Upper lobe of right lung (tissue), 1 donor: ENCODE measurements at regions not wholly inside any gene's neighbourhood (a gene's known extent, or its start where the extent isn't known, plus 50 kb on each side); places are given as distances from the start of the nearest gene placed in this dataset.

ENCODE experiments used
- ATAC-seq: fragments of 200-7000 bp; cut with Tn5 transposase; one replicate; pipeline ENCODE4 v1.9.1; 2020; ENCODE audit warnings: mild to moderate bottlenecking, moderate library complexity
- DNase-seq: peaks from one replicate; pipeline ENCODE4 v3.0.0-alpha.2; 2020
- H3K27ac ChIP-seq: fragments of 200-600 bp; one replicate; pipeline ENCODE4 v1.8.0; 2022
- H3K27me3 ChIP-seq: fragments of 200-600 bp; one replicate; pipeline ENCODE4 v1.8.0; 2022; ENCODE audit warnings: mild to moderate bottlenecking
- H3K36me3 ChIP-seq: fragments of 200-600 bp; one replicate; pipeline ENCODE4 v1.8.0; 2022
- H3K4me1 ChIP-seq: fragments of 200-600 bp; one replicate; pipeline ENCODE4 v1.8.0; 2022
- H3K4me3 ChIP-seq: fragments of 200-600 bp; one replicate; pipeline ENCODE4 v1.8.0; 2022; ENCODE audit warnings: mild to moderate bottlenecking
- H3K9me3 ChIP-seq: fragments of 200-600 bp; one replicate; pipeline ENCODE4 v1.8.0; 2022
- intact Hi-C: fragments of 100-400 bp; cut with DNase I; formaldehyde crosslinking; loops from one replicate; pipeline ENCODE4 v1.11.0; 2022
- TF ChIP-seq, protein P1 (sequence below): fragments of 200-600 bp; IDR thresholded peaks from one replicate; pipeline ENCODE4 v1.8.0; 2022; ENCODE audit warnings: antibody characterized with exemption
- donor health status: DM: no; HTN: yes; CAD: no; lungs with severe emphysema.

DNA sequence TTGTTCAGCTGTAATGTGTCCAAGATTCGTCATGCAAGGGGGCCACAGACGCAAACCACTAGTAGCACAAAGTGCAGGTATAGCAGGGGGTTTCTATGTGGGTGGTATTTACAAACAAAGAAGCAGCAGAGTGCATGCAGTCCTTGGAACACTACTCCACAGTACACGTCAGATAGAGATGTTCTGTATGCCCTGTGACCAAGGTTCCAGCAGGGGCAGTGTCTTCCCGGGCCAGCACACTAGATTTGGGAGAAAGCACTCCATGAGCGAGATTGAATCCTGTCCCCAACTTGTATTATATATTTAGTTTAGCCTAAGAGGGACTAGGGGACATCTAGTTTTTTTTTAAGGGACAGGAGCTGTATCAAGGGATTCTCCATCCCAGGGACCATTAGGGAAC is 54.4 kb upstream of the ESX1 start:
- no peak overlapping the region for H3K4me3 ChIP-seq
- no peak for DNase-seq
- H3K4me1 ChIP-seq, result no peaks in the 10 kb centered on the region
- H3K9me3 ChIP-seq, result no peaks in the 10 kb centered on the region
- ATAC-seq, result no peak
- H3K36me3 ChIP-seq, result no peaks in the 10 kb centered on the region
- TF ChIP-seq, protein P1, sequence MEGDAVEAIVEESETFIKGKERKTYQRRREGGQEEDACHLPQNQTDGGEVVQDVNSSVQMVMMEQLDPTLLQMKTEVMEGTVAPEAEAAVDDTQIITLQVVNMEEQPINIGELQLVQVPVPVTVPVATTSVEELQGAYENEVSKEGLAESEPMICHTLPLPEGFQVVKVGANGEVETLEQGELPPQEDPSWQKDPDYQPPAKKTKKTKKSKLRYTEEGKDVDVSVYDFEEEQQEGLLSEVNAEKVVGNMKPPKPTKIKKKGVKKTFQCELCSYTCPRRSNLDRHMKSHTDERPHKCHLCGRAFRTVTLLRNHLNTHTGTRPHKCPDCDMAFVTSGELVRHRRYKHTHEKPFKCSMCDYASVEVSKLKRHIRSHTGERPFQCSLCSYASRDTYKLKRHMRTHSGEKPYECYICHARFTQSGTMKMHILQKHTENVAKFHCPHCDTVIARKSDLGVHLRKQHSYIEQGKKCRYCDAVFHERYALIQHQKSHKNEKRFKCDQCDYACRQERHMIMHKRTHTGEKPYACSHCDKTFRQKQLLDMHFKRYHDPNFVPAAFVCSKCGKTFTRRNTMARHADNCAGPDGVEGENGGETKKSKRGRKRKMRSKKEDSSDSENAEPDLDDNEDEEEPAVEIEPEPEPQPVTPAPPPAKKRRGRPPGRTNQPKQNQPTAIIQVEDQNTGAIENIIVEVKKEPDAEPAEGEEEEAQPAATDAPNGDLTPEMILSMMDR, result no peak
- H3K27ac ChIP-seq, result no peak overlapping the region
- H3K27me3 ChIP-seq, result no peaks in the 10 kb centered on the region
- intact Hi-C loops, result no loop called here

DNA sequence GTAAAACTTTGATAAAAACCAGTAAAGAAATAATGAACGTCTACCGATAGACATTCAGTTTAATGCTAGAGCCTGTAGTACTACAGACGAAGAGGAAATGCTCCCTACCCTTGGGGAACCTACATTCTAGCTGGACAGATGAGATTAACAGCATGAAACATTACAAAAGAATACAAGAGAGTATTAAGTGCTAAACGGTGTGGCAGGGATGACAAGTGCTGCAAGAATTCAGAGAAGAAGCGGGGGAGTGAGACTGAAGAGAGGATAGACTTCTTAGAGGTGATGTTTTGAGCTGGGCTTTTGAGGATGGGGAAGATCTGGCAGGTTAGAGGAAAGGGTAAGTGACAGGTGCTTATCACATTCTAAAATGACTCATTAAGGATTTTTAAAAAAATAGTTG is 52.6 kb upstream of the ESX1 start:
- no peak for DNase-seq
- Histone ChIP-seq H3K4me1 (no peaks in the 10 kb centered on the region), H3K27ac (no peak overlapping the region), H3K4me3 (no peak overlapping the region), H3K36me3 (no peaks in the 10 kb centered on the region), H3K27me3 (no peaks in the 10 kb centered on the region), H3K9me3 (no peaks in the 10 kb centered on the region)
- TF ChIP-seq, protein P1, result no peak
- ATAC-seq, result no peak
- intact Hi-C loops, result no loop called here

DNA sequence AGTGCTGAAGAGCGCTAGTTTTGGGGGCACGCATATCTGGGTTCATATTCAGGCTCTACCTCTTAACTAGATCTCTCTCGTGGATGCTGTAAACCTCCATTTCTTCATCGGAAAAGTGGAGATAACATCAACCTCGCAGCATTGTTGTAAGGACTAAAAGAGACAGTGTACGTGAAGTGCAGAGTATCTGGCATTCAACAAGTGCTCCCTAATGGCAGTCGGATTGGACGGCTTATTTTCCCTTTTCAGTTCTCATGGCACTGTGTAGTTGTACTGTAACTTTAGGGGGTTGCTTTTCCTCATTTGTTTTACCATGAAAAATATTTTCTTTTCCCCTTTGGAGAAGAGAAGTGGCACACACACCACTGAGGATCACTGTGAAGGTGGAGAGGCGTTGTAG is 51.4 kb upstream of the ESX1 start:
- intact Hi-C loops, result no loop called here
- ATAC-seq, result no peak

More for the DNA sequence above, 51.4 kb upstream of the ESX1 start:
- Histone ChIP-seq H3K4me1 (no peaks in the 10 kb centered on the region), H3K27me3 (no peaks in the 10 kb centered on the region), H3K4me3 (no peak overlapping the region), H3K27ac (no peak overlapping the region), H3K36me3 (no peaks in the 10 kb centered on the region), H3K9me3 (no peaks in the 10 kb centered on the region)
- DNase-seq, result no peak
- TF ChIP-seq, protein P1, result no peak
